ENCODE measurements at regions not wholly inside any gene's neighbourhood (a gene's known extent, or its start where the extent isn't known, plus 50 kb on each side); places are given as distances from the start of the nearest gene placed in this dataset.
A peak's percentile ranks its signal among the peaks of the same experiment; 100 is the strongest.
"Not testable (repeated sequence)": the region's sequence is repeated elsewhere in the genome, so short reads cannot be mapped to it uniquely, and the experiment has no call there.

GRCh38 chr6:26233649-26234420, 131.2 kb upstream of the BTN3A2 start:
- peak; percentile 75 for DNase-seq (ENCODE audit: low read depth)
- H3K4me3 ChIP-seq (ENCODE audit: low read length) = peak overlapping the region; percentile 78
- peaks cover 26% of the 10 kb centered on the region for H3K27me3 ChIP-seq (replicated peaks; ENCODE audit: control insufficient read depth, insufficient read depth, low read length)
- peak overlapping the region; percentile 36 for H3K9ac ChIP-seq (ENCODE audit: low read length)
- H3K36me3 ChIP-seq (ENCODE audit: control insufficient read depth, insufficient read depth, low read length, severe bottlenecking) = no peaks in the 10 kb centered on the region
- peaks cover 20% of the 10 kb centered on the region for H3K4me1 ChIP-seq (ENCODE audit: control insufficient read depth, insufficient read depth, low read length)
- no peaks in the 10 kb centered on the region for H3K9me3 ChIP-seq (ENCODE audit: control insufficient read depth, low read length)

GRCh38 chr6:26234421-26235301, 130.3 kb upstream of the BTN3A2 start:
- peak; percentile 90 for DNase-seq (ENCODE audit: low read depth)
- peak overlapping the region; percentile 36 for H3K9ac ChIP-seq (ENCODE audit: low read length)
- no peaks in the 10 kb centered on the region for H3K36me3 ChIP-seq (ENCODE audit: control insufficient read depth, insufficient read depth, low read length, severe bottlenecking)
- H3K4me3 ChIP-seq (ENCODE audit: low read length) = peak overlapping the region; percentile 78
- H3K27me3 ChIP-seq (replicated peaks; ENCODE audit: control insufficient read depth, insufficient read depth, low read length) = peaks cover 26% of the 10 kb centered on the region
- peaks cover 20% of the 10 kb centered on the region for H3K4me1 ChIP-seq (ENCODE audit: control insufficient read depth, insufficient read depth, low read length)
- no peaks in the 10 kb centered on the region for H3K9me3 ChIP-seq (ENCODE audit: control insufficient read depth, low read length)

- DNase-seq (ENCODE audit: low read depth) = peak; percentile 44
- peaks cover 20% of the 10 kb centered on the region for H3K4me1 ChIP-seq (ENCODE audit: control insufficient read depth, insufficient read depth, low read length)
- no peaks in the 10 kb centered on the region for H3K36me3 ChIP-seq (ENCODE audit: control insufficient read depth, insufficient read depth, low read length, severe bottlenecking)
- peak overlapping the region; percentile 78 for H3K4me3 ChIP-seq (ENCODE audit: low read length)
- H3K9me3 ChIP-seq (ENCODE audit: control insufficient read depth, low read length) = no peaks in the 10 kb centered on the region
- peak overlapping the region; percentile 36 for H3K9ac ChIP-seq (ENCODE audit: low read length)
- H3K27me3 ChIP-seq (replicated peaks; ENCODE audit: control insufficient read depth, insufficient read depth, low read length) = peaks cover 26% of the 10 kb centered on the region
These were observed 129.7 kb upstream of the BTN3A2 start for GRCh38 chr6:26235302-26235670.

- not testable (repeated sequence) for H3K9ac ChIP-seq (ENCODE audit: low read length); H3K4me3 ChIP-seq (ENCODE audit: low read length); H3K4me1 ChIP-seq (ENCODE audit: control insufficient read depth, insufficient read depth, low read length); DNase-seq (ENCODE audit: low read depth); H3K9me3 ChIP-seq (ENCODE audit: control insufficient read depth, low read length); H3K27me3 ChIP-seq (replicated peaks; ENCODE audit: control insufficient read depth, insufficient read depth, low read length); H3K36me3 ChIP-seq (ENCODE audit: control insufficient read depth, insufficient read depth, low read length, severe bottlenecking)
These were observed 125.6 kb upstream of the BTN3A2 start for GRCh38 chr6:26239415-26239814.

GRCh38 chr6:26240157-26241032, 124.6 kb upstream of the BTN3A2 start:
- H3K36me3 ChIP-seq (ENCODE audit: control insufficient read depth, insufficient read depth, low read length, severe bottlenecking) = no peaks in the 10 kb centered on the region
- peaks cover 18% of the 10 kb centered on the region for H3K27me3 ChIP-seq (replicated peaks; ENCODE audit: control insufficient read depth, insufficient read depth, low read length)
- DNase-seq (ENCODE audit: low read depth) = peak; percentile 92
- no peaks in the 10 kb centered on the region for H3K9me3 ChIP-seq (ENCODE audit: control insufficient read depth, low read length)
- H3K4me3 ChIP-seq (ENCODE audit: low read length) = peak overlapping the region; percentile 84
- no peaks in the 10 kb centered on the region for H3K4me1 ChIP-seq (ENCODE audit: control insufficient read depth, insufficient read depth, low read length)
- H3K9ac ChIP-seq (ENCODE audit: low read length) = peak overlapping the region; percentile 76

- Histone ChIP-seq H3K36me3 (ENCODE audit: control insufficient read depth, insufficient read depth, low read length, severe bottlenecking) (no peaks in the 10 kb centered on the region), H3K27me3 (replicated peaks; ENCODE audit: control insufficient read depth, insufficient read depth, low read length) (peaks cover 19% of the 10 kb centered on the region), H3K9ac (ENCODE audit: low read length) (peak overlapping the region; percentile 76), H3K4me1 (ENCODE audit: control insufficient read depth, insufficient read depth, low read length) (no peaks in the 10 kb centered on the region), H3K9me3 (ENCODE audit: control insufficient read depth, low read length) (no peaks in the 10 kb centered on the region), H3K4me3 (ENCODE audit: low read length) (peak overlapping the region; percentile 84)
- peak; percentile 77 for DNase-seq (ENCODE audit: low read depth)
These were observed 123.7 kb upstream of the BTN3A2 start for GRCh38 chr6:26241033-26241895.

- peaks cover 16% of the 10 kb centered on the region for H3K27me3 ChIP-seq (replicated peaks; ENCODE audit: control insufficient read depth, insufficient read depth, low read length)
- no peak overlapping the region for H3K9ac ChIP-seq (ENCODE audit: low read length)
- DNase-seq (ENCODE audit: low read depth) = no peak
- no peaks in the 10 kb centered on the region for H3K4me1 ChIP-seq (ENCODE audit: control insufficient read depth, insufficient read depth, low read length)
- no peaks in the 10 kb centered on the region for H3K9me3 ChIP-seq (ENCODE audit: control insufficient read depth, low read length)
- H3K4me3 ChIP-seq (ENCODE audit: low read length) = no peak overlapping the region
- H3K36me3 ChIP-seq (ENCODE audit: control insufficient read depth, insufficient read depth, low read length, severe bottlenecking) = no peaks in the 10 kb centered on the region
These were observed 121.9 kb upstream of the BTN3A2 start for GRCh38 chr6:26243132-26243531.

- Histone ChIP-seq H3K4me3 (ENCODE audit: low read length) (no peak overlapping the region), H3K36me3 (ENCODE audit: control insufficient read depth, insufficient read depth, low read length, severe bottlenecking) (no peaks in the 10 kb centered on the region), H3K9me3 (ENCODE audit: control insufficient read depth, low read length) (no peaks in the 10 kb centered on the region), H3K27me3 (replicated peaks; ENCODE audit: control insufficient read depth, insufficient read depth, low read length) (peaks cover 16% of the 10 kb centered on the region), H3K4me1 (ENCODE audit: control insufficient read depth, insufficient read depth, low read length) (no peaks in the 10 kb centered on the region), H3K9ac (ENCODE audit: low read length) (no peak overlapping the region)
- DNase-seq (ENCODE audit: low read depth) = no peak
These were observed 121.2 kb upstream of the BTN3A2 start for GRCh38 chr6:26243752-26244151.

- Histone ChIP-seq H3K36me3 (ENCODE audit: control insufficient read depth, insufficient read depth, low read length, severe bottlenecking) (no peaks in the 10 kb centered on the region), H3K9me3 (ENCODE audit: control insufficient read depth, low read length) (no peaks in the 10 kb centered on the region), H3K4me1 (ENCODE audit: control insufficient read depth, insufficient read depth, low read length) (peaks cover 10% of the 10 kb centered on the region), H3K4me3 (ENCODE audit: low read length) (no peak overlapping the region), H3K9ac (ENCODE audit: low read length) (no peak overlapping the region), H3K27me3 (replicated peaks; ENCODE audit: control insufficient read depth, insufficient read depth, low read length) (peaks cover 16% of the 10 kb centered on the region)
- DNase-seq (ENCODE audit: low read depth) = no peak
These were observed 118.9 kb upstream of the BTN3A2 start for GRCh38 chr6:26246058-26246457.

- H3K9me3 ChIP-seq (ENCODE audit: control insufficient read depth, low read length) = no peaks in the 10 kb centered on the region
- H3K9ac ChIP-seq (ENCODE audit: low read length) = no peak overlapping the region
- DNase-seq (ENCODE audit: low read depth) = no peak
- H3K36me3 ChIP-seq (ENCODE audit: control insufficient read depth, insufficient read depth, low read length, severe bottlenecking) = no peaks in the 10 kb centered on the region
- H3K27me3 ChIP-seq (replicated peaks; ENCODE audit: control insufficient read depth, insufficient read depth, low read length) = peaks cover 16% of the 10 kb centered on the region
- peaks cover 11% of the 10 kb centered on the region for H3K4me1 ChIP-seq (ENCODE audit: control insufficient read depth, insufficient read depth, low read length)
- H3K4me3 ChIP-seq (ENCODE audit: low read length) = no peak overlapping the region
These were observed 118.4 kb upstream of the BTN3A2 start for GRCh38 chr6:26246553-26246952.
